Astrocyte of the spinal cord (primary cell): ENCODE measurements at regions not wholly inside any gene's neighbourhood (a gene's known extent, or its start where the extent isn't known, plus 50 kb on each side); places are given as distances from the start of the nearest gene placed in this dataset.
A peak's percentile ranks its signal among the peaks of the same experiment; 100 is the strongest.
"Not testable (repeated sequence)": the region's sequence is repeated elsewhere in the genome, so short reads cannot be mapped to it uniquely, and the experiment has no call there.

Experiments
- DNase-seq: peaks from one replicate; pipeline ENCODE4 v3.0.0; 2011; ENCODE audit warnings: low read depth, low spot score
- H3K4me3 ChIP-seq: 2 replicates; pipeline ENCODE4 v1.5.1; 2011; ENCODE audit warnings: low read depth, mild to moderate bottlenecking, low read length, moderate library complexity
- in situ Hi-C: cut with HindIII; loops from 2 replicates; pipeline ENCODE4 v1.10.0; 2017; ENCODE audit warnings: low sequenced_read_pairs
- TF ChIP-seq, protein P1 (sequence below): IDR thresholded peaks from 2 replicates; pipeline ENCODE4 v1.5.1; 2012; ENCODE audit warnings: low read depth, mild to moderate bottlenecking, low read length, inconsistent platforms

DNA sequence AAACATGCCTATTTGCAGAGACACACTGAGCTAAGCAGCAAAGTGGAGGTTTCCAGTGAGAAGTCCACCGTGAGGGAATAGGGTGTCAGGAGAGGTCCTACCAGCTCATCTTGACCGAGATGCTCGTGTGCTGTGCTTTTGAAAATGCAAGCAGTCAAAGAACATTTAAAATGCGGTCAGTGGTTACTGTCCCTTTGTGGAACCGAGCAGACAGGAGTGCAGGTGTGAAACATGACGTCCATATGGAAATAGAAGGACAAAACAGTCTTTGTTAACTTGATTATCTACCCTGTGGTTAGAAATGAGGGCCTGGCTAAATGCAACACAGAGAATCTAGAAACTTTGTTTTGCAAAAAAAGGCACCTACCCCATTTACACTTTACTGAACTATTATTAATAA, 473.3 kb downstream of the SPATA31A6 start:
- in situ Hi-C loops, H3K4me3 ChIP-seq, DNase-seq: not testable (repeated sequence)

DNA sequence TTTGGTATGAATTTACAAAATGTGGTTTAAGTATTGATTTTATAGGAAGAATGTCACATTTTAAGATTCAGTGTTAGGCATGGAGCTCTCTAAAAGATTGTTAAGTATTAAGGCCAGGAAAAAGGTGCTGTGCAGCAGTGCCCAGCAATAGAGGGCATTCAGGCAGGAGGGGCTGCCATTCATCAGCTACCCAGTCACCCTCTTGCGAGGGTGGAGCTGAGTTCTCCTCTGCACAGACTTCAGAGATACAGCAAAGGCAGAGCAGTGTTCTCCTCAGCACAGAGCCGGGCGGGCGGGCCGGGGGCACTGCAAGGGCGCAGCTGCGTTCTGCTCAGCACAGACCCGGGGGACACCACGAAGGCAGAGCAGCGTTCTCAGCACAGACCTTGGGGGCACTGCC, 474.0 kb downstream of the SPATA31A6 start:
- DNase-seq, in situ Hi-C loops, H3K4me3 ChIP-seq: not testable (repeated sequence)

DNA sequence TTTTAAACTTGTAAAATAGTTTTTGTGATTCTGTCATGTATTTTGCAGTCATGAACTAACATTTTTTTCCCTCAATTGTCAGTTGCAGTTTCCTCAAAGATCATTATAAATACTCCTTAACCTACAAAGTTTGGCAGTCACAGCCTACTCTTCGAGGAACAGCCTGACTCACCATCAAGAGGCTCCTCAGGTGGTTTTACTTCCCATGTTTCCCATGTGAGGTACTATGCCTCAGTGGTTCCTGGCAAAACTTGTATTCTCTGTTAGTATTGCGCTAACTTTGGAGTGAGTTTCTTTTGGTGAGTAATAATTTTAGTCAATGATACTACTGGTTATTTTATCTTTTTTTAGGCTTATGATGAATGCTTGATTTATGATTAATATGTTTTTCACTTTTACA, 513.7 kb downstream of the SPATA31A6 start:
- DNase-seq, in situ Hi-C loops, H3K4me3 ChIP-seq: not testable (repeated sequence)

DNA sequence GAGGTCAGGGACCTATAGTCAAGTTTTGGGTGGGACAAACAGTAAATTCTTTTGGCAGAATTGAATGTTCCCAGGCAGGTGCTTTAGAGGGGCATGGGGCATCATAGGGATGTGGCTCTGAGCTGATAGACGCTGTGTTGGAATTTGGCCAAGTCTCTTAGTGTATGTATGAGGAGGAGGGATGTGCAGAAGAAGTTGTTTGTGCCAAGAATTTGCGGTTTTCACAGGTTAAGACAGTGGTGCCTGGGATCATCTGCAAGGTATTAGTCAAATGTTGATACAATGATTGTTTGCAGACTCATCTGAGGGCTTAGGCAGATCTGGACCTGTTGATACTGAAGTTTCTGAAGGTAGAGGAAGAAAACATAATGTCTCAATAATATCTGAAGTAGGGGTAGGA, 519.4 kb downstream of the SPATA31A6 start:
- H3K4me3 ChIP-seq, DNase-seq, in situ Hi-C loops: not testable (repeated sequence)

GRCh38 chr9:42724841-42725835, 541.7 kb downstream of the SPATA31A6 start:
- DNase-seq, in situ Hi-C loops, H3K4me3 ChIP-seq: not testable (repeated sequence)

DNA sequence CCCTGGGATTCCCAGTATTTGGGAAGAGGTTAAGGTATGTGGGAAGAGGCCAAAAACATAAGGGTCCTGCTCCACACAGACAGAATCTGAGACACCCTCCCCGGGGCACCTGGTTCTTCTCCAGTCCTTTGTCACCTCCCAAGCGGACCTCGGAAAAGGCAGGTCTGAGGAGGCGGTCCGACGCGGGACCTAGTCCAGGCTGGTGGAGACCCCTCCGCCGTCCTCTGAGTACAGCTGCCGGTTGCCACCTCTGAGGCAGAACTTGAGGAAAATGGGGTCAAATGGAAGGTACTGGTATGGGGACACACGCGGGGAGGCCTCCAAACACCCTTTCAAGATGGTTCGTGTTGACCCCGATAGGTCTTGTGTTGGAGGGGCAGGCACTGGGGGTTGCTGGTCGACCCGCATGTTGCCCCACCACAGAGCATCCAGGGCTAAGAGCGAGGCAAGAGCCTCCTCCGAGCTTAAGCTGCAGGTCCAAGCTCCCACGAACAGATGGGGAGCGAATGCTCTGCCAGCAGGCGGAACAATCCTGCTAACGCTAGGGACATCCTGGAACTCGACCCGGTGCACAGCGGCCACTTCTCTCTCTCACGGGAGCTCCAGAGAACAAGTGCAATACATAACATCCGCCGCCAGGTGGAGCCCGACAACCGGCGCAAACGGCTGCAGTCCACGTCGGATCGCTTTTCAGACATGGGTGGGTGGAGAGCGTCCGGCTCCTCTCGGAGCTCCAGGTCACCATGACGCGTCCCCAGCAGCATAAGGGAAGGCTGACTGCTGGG, 559.8 kb downstream of the SPATA31A6 start:
- DNase-seq: peak; percentile 78
- in situ Hi-C loops, H3K4me3 ChIP-seq: not testable (repeated sequence)
- TF ChIP-seq, protein P1, sequence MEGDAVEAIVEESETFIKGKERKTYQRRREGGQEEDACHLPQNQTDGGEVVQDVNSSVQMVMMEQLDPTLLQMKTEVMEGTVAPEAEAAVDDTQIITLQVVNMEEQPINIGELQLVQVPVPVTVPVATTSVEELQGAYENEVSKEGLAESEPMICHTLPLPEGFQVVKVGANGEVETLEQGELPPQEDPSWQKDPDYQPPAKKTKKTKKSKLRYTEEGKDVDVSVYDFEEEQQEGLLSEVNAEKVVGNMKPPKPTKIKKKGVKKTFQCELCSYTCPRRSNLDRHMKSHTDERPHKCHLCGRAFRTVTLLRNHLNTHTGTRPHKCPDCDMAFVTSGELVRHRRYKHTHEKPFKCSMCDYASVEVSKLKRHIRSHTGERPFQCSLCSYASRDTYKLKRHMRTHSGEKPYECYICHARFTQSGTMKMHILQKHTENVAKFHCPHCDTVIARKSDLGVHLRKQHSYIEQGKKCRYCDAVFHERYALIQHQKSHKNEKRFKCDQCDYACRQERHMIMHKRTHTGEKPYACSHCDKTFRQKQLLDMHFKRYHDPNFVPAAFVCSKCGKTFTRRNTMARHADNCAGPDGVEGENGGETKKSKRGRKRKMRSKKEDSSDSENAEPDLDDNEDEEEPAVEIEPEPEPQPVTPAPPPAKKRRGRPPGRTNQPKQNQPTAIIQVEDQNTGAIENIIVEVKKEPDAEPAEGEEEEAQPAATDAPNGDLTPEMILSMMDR: peak; percentile 80

DNA sequence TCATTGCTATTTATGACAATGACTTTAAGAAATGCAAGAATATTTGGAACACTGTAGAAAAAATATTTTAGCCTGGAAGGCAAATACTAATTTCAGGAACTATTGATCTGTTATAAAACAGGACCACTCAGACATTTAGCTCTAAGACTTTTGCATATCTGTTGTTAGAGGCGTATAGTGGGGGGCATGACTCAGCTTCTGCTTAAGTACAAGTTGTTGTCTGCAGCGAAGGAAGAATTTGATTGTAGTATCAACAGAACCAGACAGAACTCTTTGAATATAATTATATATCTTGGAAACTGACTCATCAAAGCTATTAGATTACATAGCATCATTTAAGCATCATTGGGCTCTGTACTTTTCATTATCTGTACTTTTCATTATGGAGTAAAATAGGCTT, 573.8 kb downstream of the SPATA31A6 start:
- H3K4me3 ChIP-seq, in situ Hi-C loops, DNase-seq: not testable (repeated sequence)

DNA sequence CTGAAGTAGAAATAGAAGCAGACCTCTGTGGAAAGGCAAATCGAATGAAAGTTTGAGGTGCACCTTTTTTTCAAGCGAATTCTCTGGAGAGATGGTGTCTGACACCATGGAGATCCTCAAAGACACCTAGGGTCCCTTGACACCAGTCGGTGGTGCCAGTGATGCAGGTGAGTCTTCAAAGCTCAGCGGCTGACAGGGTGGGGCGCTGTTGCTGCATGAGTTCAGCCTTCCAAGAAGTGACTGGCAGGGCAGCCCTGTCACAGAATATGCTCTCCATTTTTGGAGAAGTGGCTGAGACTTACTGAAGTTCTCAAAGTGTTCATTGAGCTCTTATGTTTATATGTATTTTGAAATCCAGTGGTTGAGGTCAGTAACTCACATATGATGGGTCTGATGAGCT, 575.9 kb downstream of the SPATA31A6 start:
- H3K4me3 ChIP-seq, in situ Hi-C loops, DNase-seq: not testable (repeated sequence)

- H3K4me3 ChIP-seq, DNase-seq, in situ Hi-C loops: not testable (repeated sequence)
Measured at GRCh38 chr9:42782201-42782600, 598.7 kb downstream of the SPATA31A6 start.

DNA sequence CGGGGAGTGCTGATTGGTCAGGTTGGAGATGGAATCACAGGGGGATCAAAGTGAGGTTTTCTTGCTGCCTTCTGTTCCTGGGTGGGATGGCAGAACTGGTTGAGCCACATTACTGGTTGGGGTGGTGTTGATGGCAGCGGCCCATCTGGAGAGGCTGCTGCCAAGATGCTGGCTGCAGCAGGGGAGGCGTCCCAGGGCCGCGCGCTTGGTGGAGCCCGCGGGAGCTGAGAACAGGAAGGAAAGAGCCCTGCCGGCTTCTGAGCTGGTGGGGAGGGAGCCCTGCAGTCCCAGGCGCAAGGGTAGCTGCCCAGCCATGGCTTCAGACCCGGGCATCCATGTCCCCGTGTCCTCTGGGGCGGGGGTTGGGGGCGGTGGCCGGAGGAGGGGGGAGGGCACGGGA, 609.3 kb downstream of the SPATA31A6 start:
- in situ Hi-C loops: not testable (repeated sequence)

DNA sequence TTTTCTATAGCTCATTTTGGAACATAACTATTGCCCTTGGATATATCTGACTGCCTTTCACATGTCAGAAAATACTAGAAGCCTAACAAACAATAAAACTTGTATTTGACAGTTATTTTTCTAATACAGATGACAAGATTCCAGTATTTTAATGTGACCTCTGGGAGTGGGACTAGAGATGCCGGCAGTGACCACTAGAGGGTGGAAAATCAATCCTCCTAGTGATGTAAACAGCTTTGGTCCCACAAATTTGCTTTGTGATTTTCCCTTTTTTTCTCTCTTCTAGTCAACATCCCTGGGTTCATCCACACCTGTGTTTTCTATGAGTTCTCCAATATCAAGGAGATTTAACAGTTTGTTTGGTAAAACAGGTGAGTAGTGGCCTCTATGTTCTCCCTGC, 615.1 kb downstream of the SPATA31A6 start:
- TF ChIP-seq, protein P1: peak; percentile 17

More for the DNA sequence above, 609.3 kb downstream of the SPATA31A6 start:
- H3K4me3 ChIP-seq, DNase-seq: not testable (repeated sequence)

GRCh38 chr9:42802716-42803115, 619.3 kb downstream of the SPATA31A6 start:
- DNase-seq, in situ Hi-C loops, H3K4me3 ChIP-seq: not testable (repeated sequence)

More for the DNA sequence above, 615.1 kb downstream of the SPATA31A6 start:
- DNase-seq, in situ Hi-C loops, H3K4me3 ChIP-seq: not testable (repeated sequence)

- H3K4me3 ChIP-seq, in situ Hi-C loops, DNase-seq: not testable (repeated sequence)
Measured at GRCh38 chr9:42806674-42807073, 623.2 kb downstream of the SPATA31A6 start.

GRCh38 chr9:42821468-42821867, 638.0 kb downstream of the SPATA31A6 start:
- in situ Hi-C loops, DNase-seq, H3K4me3 ChIP-seq: not testable (repeated sequence)

GRCh38 chr9:42848156-42848555, 664.7 kb downstream of the SPATA31A6 start:
- H3K4me3 ChIP-seq, in situ Hi-C loops, DNase-seq: not testable (repeated sequence)
